Spleen (tissue), 7 donors: ENCODE measurements at regions not wholly inside any gene's neighbourhood (a gene's known extent, or its start where the extent isn't known, plus 50 kb on each side); places are given as distances from the start of the nearest gene placed in this dataset.

ENCODE experiments used
- CTCF ChIP-seq, 11 experiments: fragments of 200-600 bp in 7 of 11; fragments of 450-650 bp in 4 of 11; sonication (generic) in 4 of 11; IDR thresholded peaks in 8 of 11; conservative IDR thresholded peaks in 3 of 11; 1 replicate in 7 of 11; 2 replicates in 4 of 11; pipeline versions ENCODE4 v1.4.0 to v1.8.0; 2016 to 2021; ENCODE audit warnings: antibody characterized with exemption in 11 of 11, inconsistent platforms in 4 of 11, mild to moderate bottlenecking in 1 of 11
- POLR2A ChIP-seq, 3 donors: fragments of 450-650 bp; IDR thresholded peaks; one replicate each; pipeline ENCODE4 v1.5.1; 2017; ENCODE audit warnings: antibody characterized with exemption in 3 of 3, mild to moderate bottlenecking in 1 of 3
- POLR2AphosphoS5 ChIP-seq, 3 donors: sonication (generic); formaldehyde crosslinking; IDR thresholded peaks; one replicate each; pipeline ENCODE4 v1.5.1; 2017; ENCODE audit warnings: antibody characterized with exemption in 3 of 3
- donor health status: DM: no; HTN: no; CAD: no; lungs with moderate emphysema.
- donor health status: DM: no; HTN: no; CAD: no.
- donor health status: DM: no; HTN: no; CAD: no.

DNA sequence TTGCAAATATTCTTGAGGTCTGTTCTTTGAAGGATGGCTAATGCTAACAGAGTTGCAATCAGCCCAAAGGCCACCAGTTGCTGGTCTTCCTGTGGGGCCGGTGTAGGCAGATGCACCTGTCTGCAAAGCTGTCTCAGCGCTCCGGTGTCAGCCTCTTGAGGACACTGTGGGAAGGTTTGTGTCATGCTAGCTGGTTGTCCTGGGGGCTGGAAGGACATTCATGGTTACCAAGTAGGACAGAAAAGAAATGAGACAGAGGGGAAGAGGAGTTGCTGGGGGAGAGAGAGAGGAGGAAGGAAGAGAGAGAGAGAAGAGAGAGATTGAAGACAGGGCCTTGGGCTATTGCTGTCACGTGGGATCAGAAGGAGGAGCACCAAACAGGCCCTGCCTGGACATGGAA is 639.6 kb upstream of the HS6ST1 start:
- TF ChIP-seq CTCF (IDR thresholded peaks at IDR 0.05 in 8 of 11, conservative IDR thresholded peaks at IDR 0.05 in 3 of 11) (no peak), POLR2A (IDR thresholded peaks at IDR 0.05) (no peak), POLR2AphosphoS5 (IDR thresholded peaks at IDR 0.05) (no peak)
